GM23338 (cell line): ENCODE measurements at regions not wholly inside any gene's neighbourhood (a gene's known extent, or its start where the extent isn't known, plus 50 kb on each side); places are given as distances from the start of the nearest gene placed in this dataset.

Experiments
- ATAC-seq: fragments of 200-7000 bp; cut with Tn5 transposase; 3 replicates; pipeline ENCODE4 v1.9.1; 2020
- DNase-seq: peaks from one replicate; pipeline ENCODE4 v3.0.0-alpha.2; 2015; ENCODE audit warnings: low spot score
- H2AFZ ChIP-seq: fragments of 200-600 bp; sonication (generic); 2 replicates; pipeline ENCODE4 v1.8.0; 2016; ENCODE audit warnings: antibody characterized with exemption, mild to moderate bottlenecking, moderate library complexity
- H3F3A ChIP-seq: fragments of 200-600 bp; sonication (generic); replicated peaks from 2 replicates; pipeline ENCODE4 v1.8.0; 2017; ENCODE audit warnings: antibody characterized with exemption, mixed run types, low read depth
- H3K27ac ChIP-seq: fragments of 200-600 bp; sonication (generic); 2 replicates; pipeline ENCODE4 v1.6.1; 2016; ENCODE audit warnings: low read depth
- H3K27me3 ChIP-seq: fragments of 200-600 bp; sonication (generic); 2 replicates; pipeline ENCODE4 v1.8.0; 2016; ENCODE audit warnings: mild to moderate bottlenecking, mixed run types, moderate library complexity; ENCODE audit not compliant: insufficient read depth
- H3K36me3 ChIP-seq: fragments of 200-600 bp; sonication (generic); 2 replicates; pipeline ENCODE4 v1.8.0; 2016; ENCODE audit warnings: mild to moderate bottlenecking; ENCODE audit not compliant: insufficient read depth
- H3K4me1 ChIP-seq: fragments of 200-600 bp; sonication (generic); 2 replicates; pipeline ENCODE4 v1.8.0; 2016; ENCODE audit warnings: mild to moderate bottlenecking, moderate library complexity; ENCODE audit not compliant: insufficient read depth
- H3K4me2 ChIP-seq: fragments of 200-600 bp; sonication (generic); 2 replicates; pipeline ENCODE4 v1.7.1; 2017; ENCODE audit warnings: mixed run types
- H3K4me3 ChIP-seq: fragments of 200-600 bp; sonication (generic); 2 replicates; pipeline ENCODE4 v1.6.1; 2016; ENCODE audit warnings: mixed run types
- H3K79me2 ChIP-seq: fragments of 200-600 bp; sonication (generic); replicated peaks from 2 replicates; pipeline ENCODE4 v1.8.0; 2017; ENCODE audit warnings: mild to moderate bottlenecking; ENCODE audit not compliant: insufficient read depth
- H3K9me2 ChIP-seq: fragments of 200-600 bp; sonication (generic); 2 replicates; pipeline ENCODE4 v1.8.0; 2017; ENCODE audit not compliant: insufficient read depth
- H4K20me1 ChIP-seq: fragments of 200-600 bp; sonication (generic); replicated peaks from 2 replicates; pipeline ENCODE4 v1.8.0; 2017; ENCODE audit warnings: mild to moderate bottlenecking; ENCODE audit not compliant: insufficient read depth
- H3K27ac Mint-ChIP-seq: 2 replicates; pipeline ENCODE4 v1.8.0; 2020; ENCODE audit warnings: inconsistent platforms, mild to moderate bottlenecking, moderate library complexity, mixed read lengths
- H3K27me3 Mint-ChIP-seq: 3 replicates; pipeline ENCODE4 v1.8.0; 2022; ENCODE audit warnings: low read depth, mild to moderate bottlenecking, moderate library complexity, mixed read lengths, inconsistent platforms; ENCODE audit not compliant: insufficient read depth, poor library complexity
- H3K36me3 Mint-ChIP-seq: 3 replicates; pipeline ENCODE4 v1.8.0; 2021; ENCODE audit warnings: low read depth, mild to moderate bottlenecking, inconsistent platforms, moderate library complexity, mixed read lengths
- H3K4me1 Mint-ChIP-seq: 3 replicates; pipeline ENCODE4 v1.8.0; 2020; ENCODE audit warnings: mild to moderate bottlenecking, inconsistent platforms, mixed read lengths
- H3K4me3 Mint-ChIP-seq: 3 replicates; pipeline ENCODE4 v1.8.0; 2021; ENCODE audit warnings: moderate library complexity, mild to moderate bottlenecking, inconsistent platforms, mixed read lengths
- H3K9me3 Mint-ChIP-seq: 3 replicates; pipeline ENCODE4 v1.8.0; 2020; ENCODE audit warnings: moderate library complexity, mild to moderate bottlenecking, inconsistent platforms, mixed read lengths
- CREB1 ChIP-seq: fragments of 250-450 bp; sonication (Bioruptor Pico); IDR thresholded peaks from 2 replicates; pipeline ENCODE4 v1.5.0; 2020; ENCODE audit warnings: low read depth, mild to moderate bottlenecking, moderate library complexity
- CTCF ChIP-seq, 2 experiments: fragments of 200-600 bp in 1 of 2; sonication (generic) in 1 of 2; conservative IDR thresholded peaks; 2 replicates each; pipeline versions ENCODE4 v1.5.1 to v1.6.1; 2016 to 2017; ENCODE audit warnings: antibody characterized with exemption in 2 of 2, low read depth in 2 of 2, mild to moderate bottlenecking in 2 of 2, moderate library complexity in 1 of 2
- EZH2 ChIP-seq: fragments of 200-600 bp; sonication (generic); IDR thresholded peaks from one replicate; pipeline ENCODE4 v1.8.0; 2017; ENCODE audit warnings: antibody characterized with exemption, mild to moderate bottlenecking, low read depth; ENCODE audit not compliant: unreplicated experiment
- EZH2phosphoT487 ChIP-seq: fragments of 200-600 bp; sonication (generic); IDR thresholded peaks from one replicate; pipeline ENCODE4 v1.8.1; 2018; ENCODE audit warnings: antibody characterized with exemption; ENCODE audit not compliant: unreplicated experiment
- JUNB ChIP-seq: IDR thresholded peaks from one replicate; pipeline ENCODE4 v1.6.1; 2016; ENCODE audit warnings: antibody characterized with exemption; ENCODE audit not compliant: unreplicated experiment
- NANOG ChIP-seq: IDR thresholded peaks from 2 replicates; pipeline ENCODE4 v1.6.1; 2016; ENCODE audit warnings: antibody characterized with exemption, borderline replicate concordance
- POLR2AphosphoS5 ChIP-seq: IDR thresholded peaks from 2 replicates; pipeline ENCODE4 v1.6.1; 2016; ENCODE audit warnings: antibody characterized with exemption, low read depth
- REST ChIP-seq: IDR thresholded peaks from one replicate; pipeline ENCODE4 v1.6.1; 2018; ENCODE audit warnings: antibody characterized with exemption; ENCODE audit not compliant: unreplicated experiment
- STAT1 ChIP-seq: IDR thresholded peaks from one replicate; pipeline ENCODE4 v1.6.1; 2016; ENCODE audit warnings: antibody characterized with exemption; ENCODE audit not compliant: unreplicated experiment
- ZNF114 ChIP-seq: fragments of 250-450 bp; sonication (Bioruptor Pico); IDR thresholded peaks from 2 replicates; pipeline ENCODE4 v1.5.0; 2020; ENCODE audit warnings: mild to moderate bottlenecking, moderate library complexity
- ZNF331 ChIP-seq: fragments of 250-450 bp; sonication (Bioruptor Pico); IDR thresholded peaks from 2 replicates; pipeline ENCODE4 v1.5.0; 2020; ENCODE audit warnings: low read depth, mild to moderate bottlenecking, moderate library complexity
- ZNF462 ChIP-seq: fragments of 250-450 bp; sonication (Bioruptor Pico); IDR thresholded peaks from 2 replicates; pipeline ENCODE4 v1.5.0; 2020; ENCODE audit warnings: mild to moderate bottlenecking, moderate library complexity

- H3K4me2 ChIP-seq, result no peak overlapping the region
- no peak for DNase-seq
- Mint-ChIP-seq H3K4me3 (no peak overlapping the region), H3K36me3 (no peaks in the 10 kb centered on the region), H3K27me3 (peaks cover 4% of the 10 kb centered on the region), H3K4me1 (peaks cover 27% of the 10 kb centered on the region), H3K9me3 (no peaks in the 10 kb centered on the region), H3K27ac (no peak overlapping the region)
- peaks cover 26% of the 10 kb centered on the region for H3K4me1 ChIP-seq
- no peaks in the 10 kb centered on the region for H4K20me1 ChIP-seq
- no peak overlapping the region for H3K4me3 ChIP-seq
- H3K79me2 ChIP-seq, result no peaks in the 10 kb centered on the region
- no peak overlapping the region for H3K27ac ChIP-seq
- no peaks in the 10 kb centered on the region; the same call in 1 of the 2 replicates for H3K9me2 ChIP-seq
- H3K36me3 ChIP-seq, result no peaks in the 10 kb centered on the region
- TF ChIP-seq POLR2AphosphoS5 (no peak), ZNF462 (CRISPR knock-in tag) (no peak), ZNF114 (CRISPR knock-in tag) (no peak), CREB1 (CRISPR knock-in tag) (no peak), REST (no peak), STAT1 (no peak), JUNB (no peak), CTCF (conservative IDR thresholded peaks at IDR 0.05; ENCODE audit: low read depth in 2 of 2) (no peak), EZH2 (no peak), NANOG (no peak), ZNF331 (CRISPR knock-in tag) (no peak), EZH2phosphoT487 (no peak)
- no peak overlapping the region for H2AFZ ChIP-seq
- H3F3A ChIP-seq, result no peaks in the 10 kb centered on the region
- no peak for ATAC-seq
- no peaks in the 10 kb centered on the region for H3K27me3 ChIP-seq
These were observed 144.2 kb downstream of the AASDH start for GRCh38 chr4:56243107-56243506.
